ENCODE measurements at regions not wholly inside any gene's neighbourhood (a gene's known extent, or its start where the extent isn't known, plus 50 kb on each side); places are given as distances from the start of the nearest gene placed in this dataset.

DNA sequence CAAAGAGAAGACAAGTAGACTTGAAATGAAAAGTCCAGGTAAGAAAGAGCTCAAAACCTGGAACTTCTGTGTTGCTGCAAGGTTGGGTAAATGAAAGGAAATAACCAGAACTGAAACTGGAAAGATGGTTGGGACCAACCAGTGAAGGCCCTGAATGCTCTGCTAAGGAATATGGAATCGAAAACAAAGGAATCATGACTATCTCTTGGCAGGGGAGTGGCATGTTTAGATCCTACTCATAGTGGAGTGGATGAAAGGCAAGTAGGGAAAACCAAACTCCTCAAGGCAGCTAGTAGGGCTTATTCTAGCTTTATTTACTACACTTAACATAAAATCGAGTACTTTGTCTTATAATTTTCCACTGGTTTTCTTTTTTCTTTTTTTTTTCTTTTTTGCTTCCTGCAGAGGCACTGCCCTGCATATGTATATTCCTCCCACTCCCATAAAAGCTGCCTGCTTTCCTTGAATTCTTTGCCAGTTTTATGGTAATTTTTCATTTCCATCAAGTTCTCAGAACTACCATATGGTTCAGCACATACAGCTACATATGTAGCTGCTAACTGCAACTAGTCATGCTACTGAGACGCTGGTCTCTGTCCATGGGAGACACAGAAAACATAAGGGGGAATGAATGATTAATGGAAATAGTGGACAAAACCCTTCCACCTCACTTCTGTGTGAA is 247.1 kb upstream of the TMTC1 start:
- no peak overlapping the region for H3K27ac Mint-ChIP-seq
- DNase-seq (no peak), ATAC-seq (ENCODE audit: low read depth in 2 of 2) (no peak)
- H3K9me3 Mint-ChIP-seq = peaks cover 0 to 7% (median 3%) of the 10 kb centered on the region in 7 donors
- no peak overlapping the region for H3K4me3 Mint-ChIP-seq
- H3K27me3 Mint-ChIP-seq = no peaks in the 10 kb centered on the region
- no peaks in the 10 kb centered on the region for H3K4me1 Mint-ChIP-seq
- no peaks in the 10 kb centered on the region for H3K36me3 Mint-ChIP-seq

GRCh38 chr12:30026621-30027234 is 243.0 kb upstream of the TMTC1 start:
- Mint-ChIP-seq H3K4me3 (no peak overlapping the region), H3K27me3 (no peaks in the 10 kb centered on the region), H3K36me3 (peaks cover 0 to 10% of the 10 kb centered on the region in 2 donors), H3K27ac (no peak overlapping the region), H3K4me1 (no peaks in the 10 kb centered on the region), H3K9me3 (peaks cover 4 to 19% (median 10%) of the 10 kb centered on the region in 7 donors)
- ATAC-seq (ENCODE audit: low read depth in 2 of 2) (no peak), DNase-seq (no peak)

GRCh38 chr12:30025317-30025716 is 241.6 kb upstream of the TMTC1 start:
- H3K36me3 Mint-ChIP-seq = peaks cover 0 to 10% of the 10 kb centered on the region in 2 donors
- H3K4me3 Mint-ChIP-seq = no peak overlapping the region
- ATAC-seq (ENCODE audit: low read depth in 2 of 2) = no peak
- DNase-seq = no peak
- peaks cover 4 to 19% (median 10%) of the 10 kb centered on the region in 7 donors for H3K9me3 Mint-ChIP-seq
- no peaks in the 10 kb centered on the region for H3K4me1 Mint-ChIP-seq
- no peaks in the 10 kb centered on the region for H3K27me3 Mint-ChIP-seq
- no peak overlapping the region for H3K27ac Mint-ChIP-seq

DNA sequence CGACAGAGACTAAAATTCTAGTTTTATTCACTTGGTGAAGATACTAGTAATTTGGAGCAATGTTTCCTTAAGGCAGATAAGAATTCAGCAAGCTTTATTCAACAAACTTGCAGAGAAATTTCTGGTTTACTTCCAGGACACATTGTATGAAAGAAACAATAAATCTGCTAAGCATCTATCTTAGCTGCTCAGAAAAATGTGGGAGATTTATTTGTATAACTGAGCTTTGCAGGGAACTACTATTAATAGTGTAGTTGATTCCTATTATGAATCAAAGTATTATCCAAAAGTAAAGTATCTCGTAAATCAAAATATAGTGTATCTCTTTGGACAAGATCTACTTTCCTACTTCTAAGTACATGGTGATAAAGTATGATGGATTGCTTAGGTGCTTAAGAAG is 239.4 kb upstream of the TMTC1 start:
- no peaks in the 10 kb centered on the region for H3K4me1 Mint-ChIP-seq
- DNase-seq (no peak), ATAC-seq (ENCODE audit: low read depth in 2 of 2) (no peak)
- peaks cover 4 to 19% (median 10%) of the 10 kb centered on the region in 7 donors for H3K9me3 Mint-ChIP-seq
- H3K27me3 Mint-ChIP-seq = no peaks in the 10 kb centered on the region
- H3K4me3 Mint-ChIP-seq = no peak overlapping the region
- H3K27ac Mint-ChIP-seq = no peak overlapping the region
- H3K36me3 Mint-ChIP-seq = peaks cover 0 to 10% of the 10 kb centered on the region in 2 donors

- H3K4me3 Mint-ChIP-seq = no peak overlapping the region
- H3K4me1 Mint-ChIP-seq = no peaks in the 10 kb centered on the region
Measured at GRCh38 chr12:30021051-30021833, 237.5 kb upstream of the TMTC1 start.

GRCh38 chr12:30019366-30020140 is 235.8 kb upstream of the TMTC1 start:
- DNase-seq = no peak
- Mint-ChIP-seq H3K36me3 (peaks cover 0 to 10% of the 10 kb centered on the region in 2 donors), H3K9me3 (peaks cover 3 to 17% (median 8%) of the 10 kb centered on the region in 7 donors), H3K4me1 (no peaks in the 10 kb centered on the region), H3K27me3 (no peaks in the 10 kb centered on the region), H3K4me3 (no peak overlapping the region), H3K27ac (no peak overlapping the region)
- ATAC-seq (ENCODE audit: low read depth in 2 of 2) = no peak

More at GRCh38 chr12:30021051-30021833, 237.5 kb upstream of the TMTC1 start:
- peaks cover 0 to 10% of the 10 kb centered on the region in 2 donors for H3K36me3 Mint-ChIP-seq
- H3K27me3 Mint-ChIP-seq = no peaks in the 10 kb centered on the region
- ATAC-seq (ENCODE audit: low read depth in 2 of 2) (no peak), DNase-seq (no peak)
- peaks cover 4 to 19% (median 10%) of the 10 kb centered on the region in 7 donors for H3K9me3 Mint-ChIP-seq
- no peak overlapping the region for H3K27ac Mint-ChIP-seq

DNA sequence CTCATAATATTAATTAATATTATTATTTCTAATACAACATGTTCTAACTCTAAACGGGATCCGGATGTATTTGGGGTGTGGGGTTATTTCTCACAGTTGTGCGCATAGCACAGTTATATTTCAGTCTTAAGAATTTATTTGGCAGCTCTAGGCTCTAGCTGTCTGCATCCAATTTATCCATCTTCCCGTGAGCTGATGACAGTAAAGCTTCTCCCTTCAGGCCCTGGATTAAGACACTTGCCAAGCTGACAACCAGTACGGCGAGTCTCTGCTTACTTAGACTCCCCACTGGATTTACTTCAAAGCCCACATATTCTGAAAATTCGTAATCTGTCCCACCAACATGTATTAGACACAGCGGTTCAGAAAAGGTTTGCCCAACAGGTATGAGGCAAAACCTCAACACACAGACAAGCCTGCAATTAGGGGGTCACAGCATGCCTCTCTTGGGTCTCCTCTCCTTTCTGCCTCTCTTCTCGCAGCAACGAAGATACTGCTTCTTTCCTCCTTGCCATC is 232.9 kb upstream of the TMTC1 start:
- Mint-ChIP-seq H3K36me3 (no peaks in the 10 kb centered on the region), H3K4me1 (no peaks in the 10 kb centered on the region), H3K27me3 (no peaks in the 10 kb centered on the region), H3K4me3 (no peak overlapping the region), H3K27ac (no peak overlapping the region), H3K9me3 (peaks cover 0 to 11% (median 3%) of the 10 kb centered on the region in 7 donors)
- DNase-seq = no peak
- ATAC-seq (ENCODE audit: low read depth in 2 of 2) = no peak

- no peak for ATAC-seq (ENCODE audit: low read depth in 2 of 2)
- Mint-ChIP-seq H3K4me1 (no peaks in the 10 kb centered on the region), H3K27ac (no peak overlapping the region)
Measured at GRCh38 chr12:30015631-30016337, 232.0 kb upstream of the TMTC1 start.

DNA sequence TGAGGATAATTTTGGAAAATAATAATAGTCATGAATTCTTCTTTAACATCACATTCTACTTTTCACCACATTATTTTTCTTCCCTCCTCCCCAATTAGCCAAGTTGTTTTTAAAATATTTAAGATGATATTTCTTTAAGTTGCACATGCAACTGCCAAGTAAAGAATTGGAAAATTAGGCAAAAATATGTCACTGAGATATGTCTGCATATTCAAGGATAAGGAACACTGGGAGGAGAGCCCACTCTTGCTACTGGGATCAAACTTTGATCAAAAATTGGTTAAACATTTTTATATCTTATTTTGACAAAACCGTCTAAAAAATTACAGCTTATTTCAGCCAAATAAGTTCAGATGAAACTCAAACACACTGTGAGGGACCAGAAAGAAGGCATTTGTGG is 231.2 kb upstream of the TMTC1 start:
- Mint-ChIP-seq H3K27me3 (no peaks in the 10 kb centered on the region), H3K9me3 (peaks cover 0 to 11% (median 3%) of the 10 kb centered on the region in 7 donors), H3K27ac (no peak overlapping the region), H3K4me3 (no peak overlapping the region), H3K4me1 (no peaks in the 10 kb centered on the region), H3K36me3 (no peaks in the 10 kb centered on the region)
- ATAC-seq (ENCODE audit: low read depth in 2 of 2) (no peak), DNase-seq (no peak)

More at GRCh38 chr12:30015631-30016337, 232.0 kb upstream of the TMTC1 start:
- peaks cover 0 to 11% (median 3%) of the 10 kb centered on the region in 7 donors for H3K9me3 Mint-ChIP-seq
- H3K4me3 Mint-ChIP-seq = no peak overlapping the region
- no peaks in the 10 kb centered on the region for H3K36me3 Mint-ChIP-seq
- no peak for DNase-seq
- H3K27me3 Mint-ChIP-seq = no peaks in the 10 kb centered on the region

- ATAC-seq (ENCODE audit: low read depth in 2 of 2) (no peak), DNase-seq (no peak)
- H3K4me3 Mint-ChIP-seq = no peak overlapping the region
- no peak overlapping the region for H3K27ac Mint-ChIP-seq
- H3K36me3 Mint-ChIP-seq = no peaks in the 10 kb centered on the region
- H3K4me1 Mint-ChIP-seq = no peaks in the 10 kb centered on the region
- no peaks in the 10 kb centered on the region for H3K27me3 Mint-ChIP-seq
- H3K9me3 Mint-ChIP-seq = peaks cover 0 to 11% (median 3%) of the 10 kb centered on the region in 7 donors
Measured at GRCh38 chr12:30012816-30013450, 229.2 kb upstream of the TMTC1 start.

- no peaks in the 10 kb centered on the region for H3K36me3 Mint-ChIP-seq
- no peak overlapping the region for H3K4me3 Mint-ChIP-seq
- no peak overlapping the region for H3K27ac Mint-ChIP-seq
- no peak for ATAC-seq (ENCODE audit: low read depth in 2 of 2)
- no peaks in the 10 kb centered on the region for H3K27me3 Mint-ChIP-seq
- no peaks in the 10 kb centered on the region for H3K4me1 Mint-ChIP-seq
- peaks cover 0 to 7% (median 0%) of the 10 kb centered on the region in 7 donors for H3K9me3 Mint-ChIP-seq
- no peak for DNase-seq
Measured at GRCh38 chr12:30010071-30011052, 226.6 kb upstream of the TMTC1 start.

Measured in naive B cell (primary cell).